G401 (cell line): ENCODE measurements at regions not wholly inside any gene's neighbourhood (a gene's known extent, or its start where the extent isn't known, plus 50 kb on each side); places are given as distances from the start of the nearest gene placed in this dataset.
A peak's percentile ranks its signal among the peaks of the same experiment; 100 is the strongest.
"Not testable (repeated sequence)": the region's sequence is repeated elsewhere in the genome, so short reads cannot be mapped to it uniquely, and the experiment has no call there.

Source experiments
- DNase-seq: peaks from one replicate; pipeline ENCODE4 v3.0.0-alpha.2; 2015; ENCODE audit warnings: low spot score
- in situ Hi-C: cut with HindIII; loops from 2 replicates; pipeline ENCODE4 v1.10.0; 2016; ENCODE audit warnings: low sequenced_read_pairs, mixed read lengths

DNA sequence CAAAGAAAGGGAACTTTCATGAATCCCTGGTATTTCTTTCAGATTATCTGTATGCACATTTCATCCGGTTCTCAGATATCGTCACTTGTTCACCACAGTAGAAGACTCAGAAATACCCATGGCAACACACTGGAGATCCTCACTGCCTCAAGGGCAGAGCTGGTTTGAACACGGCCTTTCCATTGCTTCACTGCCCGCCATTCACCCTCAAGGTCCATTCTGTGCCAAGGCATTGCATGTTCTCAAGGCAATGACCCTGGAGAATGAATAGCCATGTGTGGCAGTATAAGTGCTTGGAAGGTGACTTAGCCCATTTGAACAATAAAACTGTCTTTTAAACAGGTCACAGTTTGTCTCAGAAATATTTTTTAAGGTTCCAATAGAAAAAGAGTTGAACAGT is 606.5 kb downstream of the IPMK start:
- in situ Hi-C loops, result no loop called here
- no peak for DNase-seq

DNA sequence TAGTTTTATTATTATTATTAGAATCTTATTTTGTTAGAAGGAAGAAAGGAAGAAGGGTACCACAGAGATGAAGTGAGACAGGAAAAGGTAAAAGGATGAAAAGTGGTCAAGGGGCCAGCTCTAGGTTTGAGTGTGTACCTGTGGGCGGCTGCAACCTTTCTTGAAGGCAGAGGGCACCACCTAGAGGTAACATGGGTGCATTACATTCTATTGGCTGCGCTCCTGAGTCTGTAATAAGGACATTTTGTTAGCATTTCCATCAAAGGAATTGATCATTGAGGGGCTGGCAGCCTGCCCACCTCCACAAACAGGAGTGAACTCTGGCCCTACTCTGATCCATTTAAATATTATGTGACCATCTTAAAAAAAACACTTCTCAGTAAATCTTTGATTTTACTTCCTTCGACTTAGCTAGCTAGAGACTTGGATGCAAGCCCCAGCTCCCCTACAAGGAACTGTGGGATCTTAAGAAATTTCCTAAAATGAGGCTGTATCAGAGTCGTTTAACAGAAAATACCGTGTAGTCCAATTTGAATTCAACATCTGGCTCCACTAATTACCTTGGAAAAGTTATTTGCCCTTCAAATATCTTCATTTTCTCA is 610.4 kb downstream of the IPMK start:
- peak; percentile 24 for DNase-seq
- in situ Hi-C loops, result no loop called here

DNA sequence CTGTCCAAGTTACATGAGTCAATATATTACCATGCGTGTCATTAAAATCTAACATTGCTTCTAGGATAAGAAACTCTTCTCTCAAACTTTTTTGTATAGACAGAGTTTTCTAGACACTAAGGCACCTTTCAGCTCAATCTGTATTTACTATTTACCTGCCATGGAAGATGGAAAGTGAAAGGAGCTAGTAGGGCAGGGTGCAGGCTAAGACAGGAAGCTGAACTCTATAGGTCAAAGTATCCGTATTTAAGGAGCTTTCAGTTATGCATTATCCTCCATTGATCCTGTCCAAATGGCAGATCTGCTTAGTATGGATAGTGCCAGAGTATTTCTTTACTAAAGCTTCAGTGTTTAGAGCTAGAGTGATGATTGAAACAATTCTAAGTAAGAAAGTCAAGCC is 612.8 kb downstream of the IPMK start:
- in situ Hi-C loops, result no loop called here
- no peak for DNase-seq

DNA sequence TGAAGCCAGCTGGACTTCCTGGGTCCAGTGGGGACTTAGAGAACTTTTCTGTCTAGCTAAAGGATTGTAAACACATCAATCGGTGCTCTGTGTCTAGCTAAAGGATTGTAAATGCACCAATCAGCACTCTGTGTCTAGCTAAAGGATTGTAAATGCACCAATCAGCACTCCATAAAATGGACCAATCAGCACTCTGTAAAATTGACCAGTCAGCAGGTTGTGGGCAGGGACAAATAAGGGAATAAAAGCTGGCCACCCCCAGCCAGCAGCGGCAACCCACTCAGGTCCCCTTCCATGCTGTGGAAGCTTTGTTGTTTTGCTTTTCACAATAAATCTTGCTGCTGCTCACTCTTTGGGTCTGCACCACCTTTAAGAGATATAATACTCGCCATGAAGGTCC is 622.6 kb downstream of the IPMK start:
- DNase-seq, in situ Hi-C loops: not testable (repeated sequence)

DNA sequence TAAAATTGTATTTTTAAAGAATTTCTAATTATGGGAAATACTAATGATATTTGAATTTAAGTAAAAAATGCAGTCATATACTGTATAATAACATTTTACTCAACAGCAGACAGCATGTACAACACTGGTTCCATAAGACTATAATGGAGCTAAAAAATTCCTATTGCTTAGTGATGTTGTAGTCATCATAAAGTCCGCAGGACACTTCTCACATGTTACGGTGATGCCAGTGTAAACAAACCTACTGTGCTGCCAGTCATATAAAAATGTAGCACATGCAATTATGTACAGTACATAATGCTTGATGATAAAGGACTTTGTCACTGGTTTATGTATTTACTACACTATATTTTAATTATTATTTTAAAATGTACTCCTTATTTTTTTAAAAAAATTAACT is 629.3 kb downstream of the IPMK start:
- DNase-seq, result no peak
- in situ Hi-C loops, result no loop called here

DNA sequence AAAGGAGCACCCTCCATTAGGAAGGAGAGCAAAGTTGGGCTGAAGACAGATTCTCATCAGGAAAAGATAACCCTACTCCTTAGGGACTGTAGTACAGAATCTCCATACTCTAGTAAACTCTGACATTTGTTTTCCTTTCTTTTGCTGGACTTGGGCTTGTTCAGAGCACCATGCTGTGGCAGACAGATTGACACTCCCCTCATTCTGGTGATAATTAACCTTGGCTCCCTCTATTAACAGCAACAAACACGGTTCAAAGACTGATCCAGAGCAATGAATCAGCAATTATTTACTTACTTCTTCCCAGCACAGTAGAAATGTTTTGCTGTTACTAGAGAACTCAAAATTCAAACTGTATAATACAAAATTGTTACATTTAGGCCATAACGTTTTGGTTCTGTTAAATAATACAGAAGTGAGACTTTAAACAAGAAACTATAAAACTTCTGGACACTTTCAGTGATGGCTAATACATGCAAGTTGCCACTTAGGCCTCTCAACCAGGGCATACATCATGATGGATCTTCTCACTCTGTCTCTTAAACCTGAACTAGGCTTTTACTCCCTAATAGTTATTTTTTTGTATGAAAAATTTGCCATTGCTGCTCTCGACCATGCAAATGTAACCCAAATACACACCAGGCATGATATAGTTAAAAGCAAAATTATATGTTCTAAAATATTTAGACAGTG is 639.0 kb downstream of the IPMK start:
- no peak for DNase-seq
- in situ Hi-C loops, result no loop called here

DNA sequence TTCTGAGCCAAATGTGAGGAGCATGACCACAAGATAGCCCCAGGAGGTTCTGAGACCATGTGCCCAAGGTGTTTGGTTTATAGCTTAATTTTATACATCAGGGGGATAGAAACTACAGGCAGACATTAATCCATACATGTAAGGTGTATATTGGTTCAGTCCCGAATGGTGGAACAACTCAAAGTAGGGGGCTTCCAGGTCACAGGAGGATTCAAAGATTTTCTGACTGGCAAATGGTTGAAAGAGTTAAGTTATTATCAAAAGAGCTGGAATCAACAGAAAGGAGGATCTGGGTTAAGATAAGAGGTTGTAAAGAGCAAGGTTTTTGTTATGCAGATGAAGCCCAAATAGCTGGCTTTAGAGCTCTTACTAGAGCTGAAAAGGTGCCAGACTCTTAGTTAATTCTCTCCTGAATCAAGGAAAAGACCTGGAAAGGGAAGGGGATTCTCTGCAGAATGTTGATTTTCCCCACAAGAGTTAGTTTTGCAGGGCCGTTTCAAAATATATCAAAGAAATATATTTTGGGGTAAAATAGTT is 640.0 kb downstream of the IPMK start:
- in situ Hi-C loops, result no loop called here
- DNase-seq, result no peak

DNA sequence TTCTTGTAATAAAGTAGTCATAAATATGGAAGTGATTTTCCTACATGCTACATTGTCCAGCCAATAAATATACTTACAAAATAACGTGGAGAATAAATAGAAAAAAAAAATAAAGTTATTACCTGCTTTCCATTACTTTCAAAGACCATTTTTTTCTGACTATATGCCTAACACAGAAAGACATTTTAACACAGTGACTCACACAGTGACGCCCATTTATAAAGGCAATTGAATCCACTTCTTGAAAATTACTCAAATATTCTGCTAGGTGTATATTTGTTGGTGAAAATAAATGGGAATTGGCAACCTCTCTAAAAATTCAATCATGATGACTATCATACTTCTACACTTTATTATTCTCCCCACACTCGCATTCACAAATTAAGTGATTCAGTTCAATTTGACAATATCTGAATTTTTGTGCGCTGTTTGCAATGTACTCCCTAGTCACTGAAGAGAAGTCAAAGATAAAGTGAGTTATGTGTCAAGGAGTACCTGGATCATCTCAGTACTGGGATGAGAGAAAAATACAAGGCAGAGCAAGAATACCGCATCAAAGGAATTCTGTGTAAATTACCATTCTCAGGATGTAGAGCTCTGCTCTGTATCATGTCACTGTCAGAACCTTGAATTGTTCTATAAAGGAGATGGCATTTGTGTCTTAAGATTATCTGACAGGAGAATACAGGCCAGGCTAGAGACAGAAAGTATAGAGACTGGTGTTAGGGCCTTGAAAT is 642.7 kb downstream of the IPMK start:
- DNase-seq, result no peak
- in situ Hi-C loops, result no loop called here

DNA sequence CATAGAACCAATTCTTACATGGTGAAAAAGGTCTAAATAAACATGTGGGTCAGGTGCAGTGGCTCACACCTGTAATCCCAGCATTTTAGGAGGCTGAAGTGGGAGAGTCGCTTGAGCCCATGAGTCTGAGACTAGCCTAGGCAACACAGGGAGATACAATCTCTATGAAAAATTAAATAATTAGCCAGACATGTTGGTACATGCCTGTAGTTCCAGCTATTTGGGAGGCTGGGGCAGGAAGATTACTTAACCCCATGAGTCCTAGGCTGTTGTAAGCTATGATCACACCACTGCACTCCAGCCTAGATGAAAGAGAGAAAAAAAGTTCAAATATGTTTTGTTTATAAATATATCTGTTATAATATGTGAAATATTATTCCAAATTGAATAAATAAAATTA is 643.6 kb downstream of the IPMK start:
- in situ Hi-C loops, result no loop called here
- no peak for DNase-seq

DNA sequence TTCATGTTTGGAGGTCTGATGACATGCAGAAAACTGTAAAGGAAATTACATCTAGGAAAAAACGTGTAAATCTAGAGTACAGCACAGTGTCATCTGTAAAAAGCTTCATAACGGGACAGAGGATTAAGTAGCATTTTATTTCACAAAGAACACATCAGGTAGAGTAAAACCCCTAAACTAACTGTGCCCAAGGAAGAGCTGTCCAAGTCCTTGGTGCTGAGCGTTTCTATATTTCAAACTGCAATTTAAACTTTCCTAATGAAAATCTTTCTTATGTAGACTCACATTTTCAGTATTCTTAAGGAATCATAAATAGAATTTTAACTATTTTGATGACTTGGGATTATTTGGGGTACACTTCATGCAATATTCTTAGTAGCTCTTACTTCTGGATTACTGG is 646.2 kb downstream of the IPMK start:
- in situ Hi-C loops, result no loop called here
- DNase-seq, result no peak

DNA sequence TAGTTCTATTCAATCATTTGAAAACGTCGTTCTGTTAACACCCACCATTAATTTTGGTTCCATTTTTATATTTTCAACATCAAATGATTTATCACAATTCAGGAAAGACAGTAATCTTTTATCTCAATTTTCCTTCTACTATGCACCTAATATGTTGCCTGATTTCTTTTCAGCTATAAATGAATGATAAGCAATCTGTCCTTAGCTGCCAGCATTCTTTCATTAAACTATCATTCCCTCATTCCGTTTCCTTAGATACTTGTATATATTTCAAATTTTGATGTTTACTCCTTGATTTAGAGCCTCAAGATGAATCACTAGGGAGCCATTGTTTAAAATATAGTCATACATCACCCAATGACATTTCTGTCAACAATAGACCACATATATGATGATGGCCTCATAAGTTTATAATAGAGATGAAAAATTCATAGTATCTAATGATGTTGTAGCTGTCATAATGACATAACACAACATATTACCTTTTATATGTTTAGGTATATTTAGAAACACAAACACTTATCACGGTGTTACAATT is 661.7 kb downstream of the IPMK start:
- no peak for DNase-seq
- in situ Hi-C loops, result no loop called here

DNA sequence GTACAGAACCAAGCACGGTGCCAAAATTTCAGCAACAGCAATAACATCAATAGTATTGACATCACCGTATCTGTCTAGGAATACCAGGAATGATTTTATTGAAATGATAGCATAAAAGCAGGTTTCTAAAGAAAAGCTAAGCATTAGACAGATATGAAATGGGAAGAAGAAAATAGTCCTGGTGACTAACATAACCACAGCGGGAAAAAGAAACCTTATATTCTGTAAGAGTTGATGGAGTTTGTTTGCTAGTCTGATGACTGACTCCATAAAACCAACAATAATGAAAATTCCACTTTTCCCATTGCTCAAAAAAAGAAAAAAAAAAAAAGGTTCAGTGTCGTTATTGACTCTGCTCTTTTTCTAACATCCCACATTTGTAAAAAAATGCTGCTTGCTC is 668.3 kb downstream of the IPMK start:
- DNase-seq, result no peak
- in situ Hi-C loops, result no loop called here

DNA sequence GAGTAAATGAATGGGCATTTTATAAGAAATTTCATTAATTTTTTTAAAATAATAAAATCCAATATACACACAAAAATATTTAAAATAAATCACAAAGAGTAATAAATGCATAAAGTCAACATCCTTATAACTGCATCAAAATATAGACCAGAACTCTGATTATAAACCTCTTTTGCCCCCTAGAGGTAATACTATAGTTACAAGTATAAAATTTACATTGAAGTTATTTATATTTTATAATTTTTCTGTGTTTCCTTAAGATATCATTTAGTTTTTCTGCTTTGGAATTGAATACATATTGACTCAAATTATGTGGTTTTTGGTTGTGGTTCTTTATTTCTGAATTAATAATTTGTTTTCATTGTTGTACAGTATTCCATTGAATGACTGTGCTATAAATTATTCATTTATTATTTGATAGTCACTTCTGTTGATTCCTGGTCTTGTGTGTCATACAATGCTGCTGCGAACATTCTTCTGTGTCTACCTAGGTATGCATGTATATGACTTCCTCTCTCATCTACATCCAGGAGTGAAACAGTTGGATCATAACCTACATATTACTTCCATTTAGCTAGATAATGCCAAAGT is 673.6 kb downstream of the IPMK start:
- in situ Hi-C loops, result no loop called here

DNA sequence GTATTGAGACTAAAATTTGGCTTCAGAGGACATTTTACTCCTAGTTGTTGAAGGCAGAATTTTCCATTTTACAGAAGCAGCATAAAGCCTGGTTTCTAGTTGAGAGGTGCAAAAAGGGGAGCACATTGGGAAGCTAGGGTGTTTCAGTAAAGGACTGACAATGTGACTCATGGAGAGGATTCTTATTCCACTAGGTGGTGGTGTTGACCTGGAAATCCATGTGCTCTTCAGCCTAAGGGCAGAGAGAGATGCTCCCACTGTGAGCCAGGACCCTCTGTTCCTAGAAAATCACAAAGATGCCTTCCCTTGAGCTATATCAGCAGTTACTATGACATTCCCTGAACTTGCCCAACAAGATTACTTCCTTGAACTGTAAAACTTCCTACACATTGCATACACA is 687.8 kb downstream of the IPMK start:
- in situ Hi-C loops, result no loop called here

More for the DNA sequence above, 673.6 kb downstream of the IPMK start:
- no peak for DNase-seq

DNA sequence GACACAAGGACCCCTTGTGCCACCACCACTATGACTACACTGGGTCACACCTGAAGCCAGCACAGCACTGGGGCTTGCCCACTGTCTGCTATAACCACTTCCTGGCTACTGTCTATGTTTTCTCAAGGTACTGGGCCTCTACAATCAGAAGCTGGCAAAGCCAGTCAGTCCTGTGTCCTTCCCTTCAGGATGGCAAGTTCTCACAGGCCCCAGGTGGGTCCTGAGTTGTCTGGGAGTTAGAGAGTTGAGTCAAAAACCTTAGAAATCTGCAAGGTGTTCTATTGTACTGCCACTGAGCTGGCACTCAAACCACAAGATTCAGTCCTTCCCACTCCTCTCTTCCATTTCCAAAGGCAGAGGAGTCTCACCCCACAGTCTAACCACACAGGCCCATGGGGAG is 705.5 kb downstream of the IPMK start:
- no peak for DNase-seq
- in situ Hi-C loops, result no loop called here

More for the DNA sequence above, 687.8 kb downstream of the IPMK start:
- DNase-seq, result peak; percentile 2

DNA sequence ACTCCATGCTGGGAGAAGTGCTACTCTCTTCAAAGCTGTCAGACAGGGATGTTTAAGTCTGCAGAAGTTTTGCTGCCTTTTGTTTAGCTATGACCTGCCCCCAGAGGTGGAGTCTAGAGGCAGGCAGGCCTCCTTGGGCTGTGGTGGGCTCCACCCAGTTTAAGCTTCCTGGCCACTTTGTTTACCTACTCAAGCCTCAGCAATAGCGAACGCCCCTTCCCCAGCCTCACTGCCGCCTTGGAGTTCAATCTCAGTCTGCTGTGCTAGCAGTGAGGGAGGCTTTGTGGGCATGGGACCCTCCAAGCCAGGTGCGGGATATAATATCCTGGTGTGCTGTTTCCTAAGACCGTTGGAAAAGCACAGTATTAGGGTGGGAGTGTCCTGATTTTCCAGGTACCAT is 715.9 kb downstream of the IPMK start:
- in situ Hi-C loops, DNase-seq: not testable (repeated sequence)

DNA sequence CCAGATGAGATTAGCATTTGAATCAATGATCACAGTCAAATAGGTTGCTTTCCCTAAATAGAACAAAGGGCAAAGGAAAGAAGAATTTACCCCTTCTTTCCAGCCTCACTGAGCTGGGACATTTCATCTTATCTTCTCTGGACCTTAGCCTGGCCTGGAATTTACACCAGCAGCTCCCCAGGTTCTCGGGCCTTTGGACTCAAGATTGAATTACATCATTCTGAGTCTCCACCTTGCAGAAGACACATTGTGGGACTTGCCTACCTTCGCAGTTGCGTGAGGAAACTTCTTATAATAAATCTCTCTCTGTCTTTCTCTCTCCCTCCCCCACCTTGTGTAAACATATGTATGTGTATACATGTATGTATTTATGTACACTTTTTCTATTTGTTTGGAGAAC is 732.4 kb downstream of the IPMK start:
- in situ Hi-C loops, result no loop called here
- no peak for DNase-seq

DNA sequence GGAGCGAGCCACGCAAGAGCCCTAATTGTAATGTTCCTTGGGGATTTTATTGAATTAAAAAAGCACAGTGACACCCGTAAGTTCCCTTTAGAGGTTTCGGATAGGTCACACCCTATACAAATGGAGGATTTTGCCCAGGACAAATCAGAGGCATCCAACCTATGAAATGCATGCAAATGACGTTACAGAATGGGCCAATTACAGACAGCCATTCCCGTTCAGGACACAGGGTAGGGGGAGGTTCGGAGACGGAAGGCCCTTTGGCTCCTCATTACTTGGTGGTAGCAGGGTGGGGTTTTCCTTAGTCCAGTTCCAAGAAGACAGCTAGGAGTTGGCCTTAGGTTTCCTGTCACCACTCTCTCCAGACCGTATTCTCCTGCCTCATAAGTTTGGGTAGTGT is 754.1 kb downstream of the IPMK start:
- DNase-seq, result no peak
- in situ Hi-C loops, result no loop called here

DNA sequence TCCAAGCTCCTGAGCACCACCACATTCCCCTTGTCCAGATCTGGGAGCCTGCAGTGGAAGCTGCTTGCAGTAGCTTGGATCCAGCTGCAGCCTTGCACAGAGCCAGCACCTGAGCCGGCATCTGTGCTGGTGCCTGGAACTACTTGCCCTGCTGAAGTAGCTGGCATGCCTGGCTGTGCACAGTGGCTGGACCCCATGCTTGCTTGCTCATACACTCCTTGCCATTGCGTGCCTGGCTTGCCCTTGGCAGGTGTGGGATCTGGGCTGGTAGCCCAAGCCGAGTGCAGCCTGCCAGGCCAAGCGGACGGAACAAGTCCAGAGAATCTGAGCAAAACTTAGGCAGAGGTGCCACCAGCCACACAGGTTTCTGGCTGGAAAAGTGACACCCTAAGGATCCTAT is 759.9 kb downstream of the IPMK start:
- in situ Hi-C loops, result no loop called here
- DNase-seq, result no peak
